H1 (cell line): ENCODE measurements at regions not wholly inside any gene's neighbourhood (a gene's known extent, or its start where the extent isn't known, plus 50 kb on each side); places are given as distances from the start of the nearest gene placed in this dataset.

ENCODE experiments used
- CREB1 ChIP-seq: IDR thresholded peaks from 2 replicates; pipeline ENCODE4 v1.6.1; 2012; ENCODE audit warnings: inconsistent platforms
- HDAC6 ChIP-seq: IDR thresholded peaks from one replicate; pipeline ENCODE4 v1.7.1; 2012; ENCODE audit warnings: low read depth, mild to moderate bottlenecking, inconsistent platforms, low read length, moderate library complexity
- TF ChIP-seq, protein P1 (sequence below): fragments of 300-600 bp; sonication (generic); IDR thresholded peaks from 2 replicates; pipeline ENCODE4 v1.7.1; 2012; ENCODE audit warnings: low read length, moderate library complexity, mild to moderate bottlenecking, inconsistent platforms; ENCODE audit not compliant: insufficient replicate concordance
- TF ChIP-seq, protein P2 (sequence below): IDR thresholded peaks from 2 replicates; pipeline ENCODE4 v1.6.1; 2012; ENCODE audit warnings: low read length, inconsistent platforms

DNA sequence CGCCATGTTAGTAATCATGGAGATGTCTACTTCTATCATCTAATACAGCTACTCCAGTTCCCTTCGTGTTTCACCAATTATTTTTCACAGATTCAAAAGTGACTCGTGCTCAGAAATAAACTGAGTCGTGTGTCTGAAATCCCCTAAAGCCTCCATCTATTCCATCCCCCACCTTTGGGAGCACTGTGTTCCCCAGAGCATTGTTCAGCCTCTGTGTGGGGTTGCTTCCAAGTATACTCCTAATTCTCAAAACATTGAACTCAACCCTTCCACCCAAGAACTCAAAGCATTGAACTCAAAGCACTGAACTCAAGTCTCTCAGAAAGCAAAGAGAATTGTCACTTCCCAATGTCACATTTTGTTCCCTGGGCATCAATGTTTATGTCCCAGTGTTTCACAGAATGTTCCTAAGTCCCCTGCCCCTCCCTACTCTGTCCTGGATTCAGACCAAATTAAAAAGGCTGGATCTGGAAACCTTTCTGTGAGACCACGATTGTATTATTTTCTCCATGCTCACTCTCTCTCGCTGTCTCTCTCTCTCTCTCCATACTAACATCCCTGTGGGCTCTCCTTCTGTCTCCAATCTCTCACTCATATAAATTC lies 138.5 kb upstream of the QRFPR start (continued):
- TF ChIP-seq, protein P1, sequence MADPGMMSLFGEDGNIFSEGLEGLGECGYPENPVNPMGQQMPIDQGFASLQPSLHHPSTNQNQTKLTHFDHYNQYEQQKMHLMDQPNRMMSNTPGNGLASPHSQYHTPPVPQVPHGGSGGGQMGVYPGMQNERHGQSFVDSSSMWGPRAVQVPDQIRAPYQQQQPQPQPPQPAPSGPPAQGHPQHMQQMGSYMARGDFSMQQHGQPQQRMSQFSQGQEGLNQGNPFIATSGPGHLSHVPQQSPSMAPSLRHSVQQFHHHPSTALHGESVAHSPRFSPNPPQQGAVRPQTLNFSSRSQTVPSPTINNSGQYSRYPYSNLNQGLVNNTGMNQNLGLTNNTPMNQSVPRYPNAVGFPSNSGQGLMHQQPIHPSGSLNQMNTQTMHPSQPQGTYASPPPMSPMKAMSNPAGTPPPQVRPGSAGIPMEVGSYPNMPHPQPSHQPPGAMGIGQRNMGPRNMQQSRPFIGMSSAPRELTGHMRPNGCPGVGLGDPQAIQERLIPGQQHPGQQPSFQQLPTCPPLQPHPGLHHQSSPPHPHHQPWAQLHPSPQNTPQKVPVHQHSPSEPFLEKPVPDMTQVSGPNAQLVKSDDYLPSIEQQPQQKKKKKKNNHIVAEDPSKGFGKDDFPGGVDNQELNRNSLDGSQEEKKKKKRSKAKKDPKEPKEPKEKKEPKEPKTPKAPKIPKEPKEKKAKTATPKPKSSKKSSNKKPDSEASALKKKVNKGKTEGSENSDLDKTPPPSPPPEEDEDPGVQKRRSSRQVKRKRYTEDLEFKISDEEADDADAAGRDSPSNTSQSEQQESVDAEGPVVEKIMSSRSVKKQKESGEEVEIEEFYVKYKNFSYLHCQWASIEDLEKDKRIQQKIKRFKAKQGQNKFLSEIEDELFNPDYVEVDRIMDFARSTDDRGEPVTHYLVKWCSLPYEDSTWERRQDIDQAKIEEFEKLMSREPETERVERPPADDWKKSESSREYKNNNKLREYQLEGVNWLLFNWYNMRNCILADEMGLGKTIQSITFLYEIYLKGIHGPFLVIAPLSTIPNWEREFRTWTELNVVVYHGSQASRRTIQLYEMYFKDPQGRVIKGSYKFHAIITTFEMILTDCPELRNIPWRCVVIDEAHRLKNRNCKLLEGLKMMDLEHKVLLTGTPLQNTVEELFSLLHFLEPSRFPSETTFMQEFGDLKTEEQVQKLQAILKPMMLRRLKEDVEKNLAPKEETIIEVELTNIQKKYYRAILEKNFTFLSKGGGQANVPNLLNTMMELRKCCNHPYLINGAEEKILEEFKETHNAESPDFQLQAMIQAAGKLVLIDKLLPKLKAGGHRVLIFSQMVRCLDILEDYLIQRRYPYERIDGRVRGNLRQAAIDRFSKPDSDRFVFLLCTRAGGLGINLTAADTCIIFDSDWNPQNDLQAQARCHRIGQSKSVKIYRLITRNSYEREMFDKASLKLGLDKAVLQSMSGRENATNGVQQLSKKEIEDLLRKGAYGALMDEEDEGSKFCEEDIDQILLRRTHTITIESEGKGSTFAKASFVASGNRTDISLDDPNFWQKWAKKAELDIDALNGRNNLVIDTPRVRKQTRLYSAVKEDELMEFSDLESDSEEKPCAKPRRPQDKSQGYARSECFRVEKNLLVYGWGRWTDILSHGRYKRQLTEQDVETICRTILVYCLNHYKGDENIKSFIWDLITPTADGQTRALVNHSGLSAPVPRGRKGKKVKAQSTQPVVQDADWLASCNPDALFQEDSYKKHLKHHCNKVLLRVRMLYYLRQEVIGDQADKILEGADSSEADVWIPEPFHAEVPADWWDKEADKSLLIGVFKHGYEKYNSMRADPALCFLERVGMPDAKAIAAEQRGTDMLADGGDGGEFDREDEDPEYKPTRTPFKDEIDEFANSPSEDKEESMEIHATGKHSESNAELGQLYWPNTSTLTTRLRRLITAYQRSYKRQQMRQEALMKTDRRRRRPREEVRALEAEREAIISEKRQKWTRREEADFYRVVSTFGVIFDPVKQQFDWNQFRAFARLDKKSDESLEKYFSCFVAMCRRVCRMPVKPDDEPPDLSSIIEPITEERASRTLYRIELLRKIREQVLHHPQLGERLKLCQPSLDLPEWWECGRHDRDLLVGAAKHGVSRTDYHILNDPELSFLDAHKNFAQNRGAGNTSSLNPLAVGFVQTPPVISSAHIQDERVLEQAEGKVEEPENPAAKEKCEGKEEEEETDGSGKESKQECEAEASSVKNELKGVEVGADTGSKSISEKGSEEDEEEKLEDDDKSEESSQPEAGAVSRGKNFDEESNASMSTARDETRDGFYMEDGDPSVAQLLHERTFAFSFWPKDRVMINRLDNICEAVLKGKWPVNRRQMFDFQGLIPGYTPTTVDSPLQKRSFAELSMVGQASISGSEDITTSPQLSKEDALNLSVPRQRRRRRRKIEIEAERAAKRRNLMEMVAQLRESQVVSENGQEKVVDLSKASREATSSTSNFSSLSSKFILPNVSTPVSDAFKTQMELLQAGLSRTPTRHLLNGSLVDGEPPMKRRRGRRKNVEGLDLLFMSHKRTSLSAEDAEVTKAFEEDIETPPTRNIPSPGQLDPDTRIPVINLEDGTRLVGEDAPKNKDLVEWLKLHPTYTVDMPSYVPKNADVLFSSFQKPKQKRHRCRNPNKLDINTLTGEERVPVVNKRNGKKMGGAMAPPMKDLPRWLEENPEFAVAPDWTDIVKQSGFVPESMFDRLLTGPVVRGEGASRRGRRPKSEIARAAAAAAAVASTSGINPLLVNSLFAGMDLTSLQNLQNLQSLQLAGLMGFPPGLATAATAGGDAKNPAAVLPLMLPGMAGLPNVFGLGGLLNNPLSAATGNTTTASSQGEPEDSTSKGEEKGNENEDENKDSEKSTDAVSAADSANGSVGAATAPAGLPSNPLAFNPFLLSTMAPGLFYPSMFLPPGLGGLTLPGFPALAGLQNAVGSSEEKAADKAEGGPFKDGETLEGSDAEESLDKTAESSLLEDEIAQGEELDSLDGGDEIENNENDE = no peak
- TF ChIP-seq, protein P2, sequence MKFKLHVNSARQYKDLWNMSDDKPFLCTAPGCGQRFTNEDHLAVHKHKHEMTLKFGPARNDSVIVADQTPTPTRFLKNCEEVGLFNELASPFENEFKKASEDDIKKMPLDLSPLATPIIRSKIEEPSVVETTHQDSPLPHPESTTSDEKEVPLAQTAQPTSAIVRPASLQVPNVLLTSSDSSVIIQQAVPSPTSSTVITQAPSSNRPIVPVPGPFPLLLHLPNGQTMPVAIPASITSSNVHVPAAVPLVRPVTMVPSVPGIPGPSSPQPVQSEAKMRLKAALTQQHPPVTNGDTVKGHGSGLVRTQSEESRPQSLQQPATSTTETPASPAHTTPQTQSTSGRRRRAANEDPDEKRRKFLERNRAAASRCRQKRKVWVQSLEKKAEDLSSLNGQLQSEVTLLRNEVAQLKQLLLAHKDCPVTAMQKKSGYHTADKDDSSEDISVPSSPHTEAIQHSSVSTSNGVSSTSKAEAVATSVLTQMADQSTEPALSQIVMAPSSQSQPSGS = no peak
- TF ChIP-seq HDAC6 (no peak), CREB1 (no peak)
